SH-SY5Y (cell line): ENCODE measurements at regions not wholly inside any gene's neighbourhood (a gene's known extent, or its start where the extent isn't known, plus 50 kb on each side); places are given as distances from the start of the nearest gene placed in this dataset.

Experiments used
- GATA2 ChIP-seq: IDR thresholded peaks from 2 replicates; pipeline ENCODE4 v1.6.1; 2011; ENCODE audit warnings: mild to moderate bottlenecking, low read depth, low read length
- GATA3 ChIP-seq: IDR thresholded peaks from 2 replicates; pipeline ENCODE4 v1.6.1; 2011; ENCODE audit warnings: low read depth, mild to moderate bottlenecking, low read length, moderate library complexity

GRCh38 chr13:23966221-23966690 is 69.0 kb upstream of the C1QTNF9B start:
- no peak for TF ChIP-seq GATA2
- no peak for TF ChIP-seq GATA3

GRCh38 chr13:23966691-23967615 is 69.7 kb upstream of the C1QTNF9B start:
- TF ChIP-seq GATA2 (no peak), GATA3 (no peak)

GRCh38 chr13:23969647-23970046 is 72.3 kb upstream of the C1QTNF9B start:
- no peak for TF ChIP-seq GATA3
- TF ChIP-seq GATA2 = no peak

DNA sequence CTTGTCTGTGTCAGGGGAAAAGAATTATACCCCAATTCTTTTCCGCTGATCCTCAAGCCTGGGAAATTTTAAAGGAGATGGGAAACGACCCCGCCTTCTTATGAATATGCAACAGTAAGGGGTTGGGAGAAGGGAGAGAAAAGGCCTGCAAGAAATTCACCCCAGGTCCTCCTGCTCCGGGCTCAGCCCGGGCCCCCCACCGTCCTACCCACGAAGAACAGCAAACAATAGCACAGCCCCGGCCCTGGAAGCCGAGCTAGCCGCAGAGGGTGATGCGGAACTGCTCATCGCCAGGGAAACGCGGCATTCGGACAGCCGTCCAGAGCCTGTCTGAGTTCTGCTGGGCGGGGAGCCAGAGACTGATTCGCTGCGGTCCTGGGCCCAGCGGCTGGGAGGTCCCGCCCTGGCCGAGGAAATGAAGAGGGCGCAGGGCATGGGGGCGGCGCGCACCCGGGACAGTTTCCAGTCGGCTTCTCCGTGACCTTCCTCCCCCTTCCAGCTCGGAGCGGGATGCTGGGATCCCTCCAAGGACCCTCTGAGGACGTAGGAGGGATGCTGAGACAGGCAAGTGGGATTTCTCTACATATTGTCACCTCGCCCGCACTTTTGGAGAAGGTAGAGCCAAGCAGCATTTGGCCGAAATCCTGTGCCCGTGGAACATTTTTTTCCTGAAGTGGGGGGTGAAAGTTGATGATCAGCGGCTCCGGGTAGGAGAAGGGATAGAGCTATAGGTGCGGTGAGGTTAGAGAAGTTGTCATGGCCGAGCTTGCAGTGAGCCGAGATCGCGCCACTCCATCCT is 82.3 kb upstream of the C1QTNF9B start:
- TF ChIP-seq GATA3 (no peak), GATA2 (no peak)

DNA sequence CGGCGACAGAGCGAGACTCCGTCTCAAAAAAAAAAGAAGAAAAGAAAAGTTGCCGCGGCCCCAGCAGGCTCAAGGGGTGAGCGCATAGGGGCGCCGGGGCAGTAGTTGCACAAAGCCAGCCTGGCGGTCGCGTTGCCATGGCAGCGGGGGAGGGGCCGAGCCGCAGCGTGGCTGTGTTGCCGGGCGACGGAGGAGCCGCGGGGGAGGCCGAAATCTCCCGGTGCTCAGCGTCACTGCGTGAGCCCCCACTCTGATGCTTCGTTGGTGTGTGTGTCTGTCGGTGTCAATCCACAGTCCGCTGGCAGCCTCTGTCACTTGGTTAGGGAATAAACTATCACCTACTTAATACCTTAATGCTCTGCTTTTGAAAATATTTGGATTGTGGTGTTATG is 82.9 kb upstream of the C1QTNF9B start:
- TF ChIP-seq GATA2 (no peak), GATA3 (no peak)

DNA sequence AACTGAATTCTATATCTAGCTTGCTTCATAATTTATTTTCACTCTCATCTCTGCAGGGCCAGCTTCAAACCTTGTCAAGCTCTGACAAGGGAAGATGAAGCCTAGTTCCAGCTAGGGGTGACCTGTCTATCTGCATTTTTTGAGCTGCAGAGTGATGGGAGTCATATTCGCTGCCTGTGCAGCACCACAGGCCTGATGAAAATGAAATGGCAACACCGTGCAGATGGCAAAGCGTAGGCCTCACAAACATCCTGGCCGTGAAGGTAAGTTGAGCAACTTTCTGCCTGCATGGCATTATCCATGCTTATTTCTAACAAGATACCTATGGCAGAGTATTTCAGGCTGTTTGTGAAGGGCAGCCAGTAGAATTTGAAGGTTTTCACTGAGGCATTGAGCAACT is 86.4 kb upstream of the C1QTNF9B start:
- TF ChIP-seq GATA3 = no peak
- no peak for TF ChIP-seq GATA2

GRCh38 chr13:23984546-23984945 is 87.2 kb upstream of the C1QTNF9B start:
- TF ChIP-seq GATA2 (no peak), GATA3 (no peak)

GRCh38 chr13:23985060-23985459 is 87.8 kb upstream of the C1QTNF9B start:
- TF ChIP-seq GATA3 (no peak), GATA2 (no peak)

GRCh38 chr13:23985839-23986238 is 88.5 kb upstream of the C1QTNF9B start:
- TF ChIP-seq GATA3 (no peak), GATA2 (no peak)

DNA sequence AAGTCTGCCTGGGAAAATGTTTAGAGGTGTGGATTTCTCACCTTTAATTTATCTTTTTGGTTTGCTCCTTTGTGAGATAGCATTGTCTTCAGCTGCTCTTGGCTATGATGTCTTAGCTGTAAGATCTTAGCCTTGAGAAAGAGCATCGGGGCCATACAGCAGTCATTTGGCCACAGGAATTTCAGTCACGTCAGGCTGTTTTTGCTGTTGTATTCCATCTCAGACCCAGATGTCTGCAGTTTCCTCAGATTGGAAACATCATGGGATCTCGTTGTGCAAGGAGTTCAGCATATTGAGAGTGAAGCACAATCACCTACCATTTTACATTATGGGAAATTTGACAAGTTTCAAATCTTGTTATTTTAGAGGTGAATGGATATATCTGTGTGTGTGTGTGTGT is 89.3 kb upstream of the C1QTNF9B start:
- TF ChIP-seq GATA2 (no peak), GATA3 (no peak)

GRCh38 chr13:23987331-23987894 is 90.1 kb upstream of the C1QTNF9B start:
- TF ChIP-seq GATA2 = no peak
- no peak for TF ChIP-seq GATA3

GRCh38 chr13:23988546-23989122 is 91.3 kb upstream of the C1QTNF9B start:
- TF ChIP-seq GATA3 = no peak
- no peak for TF ChIP-seq GATA2

GRCh38 chr13:23990455-23990854 is 93.2 kb upstream of the C1QTNF9B start:
- TF ChIP-seq GATA3 (no peak), GATA2 (no peak)

GRCh38 chr13:23991119-23991518 is 93.8 kb upstream of the C1QTNF9B start:
- TF ChIP-seq GATA2 (no peak), GATA3 (no peak)
